ENCODE measurements at regions not wholly inside any gene's neighbourhood (a gene's known extent, or its start where the extent isn't known, plus 50 kb on each side); places are given as distances from the start of the nearest gene placed in this dataset.

DNA sequence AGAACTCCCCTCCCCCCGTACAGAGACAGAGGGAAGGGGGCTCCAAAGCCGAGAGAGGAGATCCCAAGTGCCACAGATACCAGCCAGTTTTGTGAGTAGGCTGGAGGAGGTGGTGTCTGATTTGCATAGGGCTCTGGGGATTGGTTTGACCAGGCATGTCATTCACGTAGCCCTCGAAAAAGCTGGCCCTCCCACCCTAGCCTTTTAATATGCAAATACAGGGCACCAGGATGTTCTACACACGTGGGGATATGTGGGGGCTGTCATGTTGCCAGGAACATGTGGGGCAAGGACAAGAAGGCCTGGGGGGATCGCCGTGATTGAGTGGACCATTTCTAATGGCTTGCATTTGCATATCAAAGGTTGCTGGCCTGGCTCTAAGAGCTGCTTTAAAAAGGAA lies 272.9 kb downstream of the PPP1R2C start:
- DNase-seq: no peak

- DNase-seq: no peak
Observed at GRCh38 chrX:42499620-42500019, 278.3 kb downstream of the PPP1R2C start.

DNA sequence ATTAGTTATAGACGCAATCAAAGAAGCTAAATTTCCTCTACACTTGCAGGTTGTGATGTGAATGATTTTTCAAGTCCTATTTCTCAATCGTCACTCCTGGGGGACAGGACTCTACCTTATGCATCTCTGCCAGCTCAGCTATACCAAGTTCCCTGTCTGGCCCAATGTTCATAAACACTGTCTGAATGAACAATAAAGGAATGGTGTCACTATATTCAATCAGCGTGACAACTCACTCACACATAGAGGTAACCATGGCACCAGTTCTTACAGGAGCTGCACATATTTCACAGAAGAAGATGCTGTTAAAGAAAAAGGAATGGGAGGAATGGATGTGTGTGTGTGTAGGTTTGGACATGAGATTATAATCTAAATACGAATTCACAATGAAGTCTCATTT lies 280.6 kb downstream of the PPP1R2C start:
- DNase-seq: no peak

DNA sequence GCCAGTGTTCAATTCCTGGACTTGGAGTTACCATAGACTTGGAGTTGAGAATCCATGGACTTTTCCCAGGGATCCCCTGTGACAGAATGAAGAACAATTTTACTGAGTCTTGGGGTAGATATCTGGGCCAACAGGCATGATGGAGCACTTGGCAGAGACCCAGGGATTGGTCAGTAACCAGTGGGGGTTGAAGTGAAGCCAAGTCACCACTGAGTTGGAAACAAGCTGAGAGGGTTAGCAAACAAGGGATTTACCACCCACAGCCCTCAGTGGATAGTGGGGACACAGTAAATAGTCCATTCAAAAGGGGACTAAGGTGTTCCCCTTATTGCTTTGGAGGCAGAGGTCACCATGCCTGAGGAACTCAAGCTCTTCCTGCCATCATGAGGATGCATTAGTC lies 281.7 kb downstream of the PPP1R2C start:
- no peak for DNase-seq

GRCh38 chrX:42495139-42495538 lies 282.8 kb downstream of the PPP1R2C start:
- no peak for DNase-seq

GRCh38 chrX:42491137-42491907 lies 286.6 kb downstream of the PPP1R2C start:
- no peak for DNase-seq

DNA sequence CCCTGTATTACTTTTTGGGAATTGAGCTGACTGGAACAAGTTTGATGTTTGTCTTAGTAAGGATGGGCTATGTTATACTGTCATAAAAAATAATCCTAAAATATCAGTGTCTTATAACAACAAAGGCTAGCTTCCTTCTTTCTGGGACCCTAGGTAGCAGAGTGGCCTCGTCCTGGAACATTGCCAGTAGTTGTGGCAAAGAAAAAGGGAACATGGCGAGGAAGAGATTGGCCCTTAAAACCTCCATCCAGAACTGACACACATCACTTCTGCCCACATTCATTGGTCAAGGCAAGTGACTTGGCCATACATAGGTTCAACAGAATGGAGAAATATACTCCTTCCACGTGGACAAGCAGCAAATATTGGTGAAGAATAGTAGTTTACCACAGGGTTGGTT lies 287.9 kb downstream of the PPP1R2C start:
- DNase-seq: no peak

GRCh38 chrX:42485601-42486000 lies 292.4 kb downstream of the PPP1R2C start:
- DNase-seq: no peak

GRCh38 chrX:42484233-42484632 lies 293.7 kb downstream of the PPP1R2C start:
- DNase-seq: no peak

DNA sequence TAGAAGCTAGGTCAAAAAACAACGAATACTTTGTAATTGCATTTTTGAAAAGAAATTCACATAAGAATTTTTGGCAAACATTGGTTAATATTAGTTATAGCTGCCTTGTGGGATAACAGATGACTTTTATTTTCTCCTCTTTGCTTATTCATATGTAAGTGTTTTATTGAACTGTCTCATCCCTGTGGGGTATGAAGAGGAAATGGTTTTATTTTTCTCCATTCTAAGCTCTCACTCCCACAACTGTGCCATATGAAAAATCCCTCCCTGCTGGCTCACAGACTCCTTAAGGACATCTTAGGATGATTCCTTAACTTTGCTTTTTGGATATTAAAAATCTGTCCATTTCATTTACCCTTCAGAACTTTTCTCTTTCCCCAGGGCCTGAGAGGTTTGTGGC lies 300.6 kb downstream of the PPP1R2C start:
- no peak for DNase-seq

DNA sequence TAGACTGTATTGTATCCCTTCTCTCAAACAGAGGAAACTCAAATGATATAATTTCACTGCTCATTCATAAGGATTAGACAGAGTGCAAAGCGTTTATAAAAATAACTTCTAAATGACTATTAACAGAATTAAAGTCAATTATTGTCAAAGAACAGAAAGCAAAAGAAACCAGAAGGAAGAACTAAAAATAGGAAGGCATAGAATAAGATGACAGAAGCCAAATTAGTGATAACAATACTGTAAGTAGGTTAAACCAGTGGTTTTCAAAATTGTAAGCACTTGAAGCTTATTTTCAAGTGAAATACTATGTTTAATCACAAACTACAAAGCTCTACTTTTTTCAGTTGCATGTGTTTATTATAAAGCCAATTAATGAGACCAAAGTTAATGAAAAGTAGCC lies 305.2 kb downstream of the PPP1R2C start:
- no peak for DNase-seq

GRCh38 chrX:42466332-42467046 lies 311.5 kb downstream of the PPP1R2C start:
- no peak for DNase-seq

- DNase-seq: no peak
Observed at GRCh38 chrX:42465821-42466220, 312.1 kb downstream of the PPP1R2C start.

- no peak for DNase-seq
Observed at GRCh38 chrX:42463706-42464490, 314.1 kb downstream of the PPP1R2C start.

DNA sequence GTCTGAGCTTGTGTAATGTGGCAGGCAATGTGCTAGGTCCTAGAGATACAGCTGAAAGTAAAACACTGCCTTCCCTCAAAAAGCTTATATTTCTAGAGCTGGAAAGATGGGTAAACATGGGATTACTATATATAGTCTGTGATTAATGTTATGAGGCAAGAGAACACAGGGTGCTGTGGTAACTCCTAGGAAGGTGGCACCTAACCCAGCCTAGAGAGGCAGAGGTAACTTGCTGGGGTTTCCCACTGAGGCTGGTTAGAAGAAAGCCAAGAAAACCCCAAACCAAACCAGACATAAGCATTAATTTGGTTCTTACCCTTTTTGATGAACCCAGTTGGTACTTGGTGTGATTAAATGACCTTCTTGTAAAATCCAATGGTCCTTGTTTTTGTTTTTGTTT lies 315.0 kb downstream of the PPP1R2C start:
- no peak for DNase-seq

GRCh38 chrX:42460706-42461105 lies 317.3 kb downstream of the PPP1R2C start:
- no peak for DNase-seq

DNA sequence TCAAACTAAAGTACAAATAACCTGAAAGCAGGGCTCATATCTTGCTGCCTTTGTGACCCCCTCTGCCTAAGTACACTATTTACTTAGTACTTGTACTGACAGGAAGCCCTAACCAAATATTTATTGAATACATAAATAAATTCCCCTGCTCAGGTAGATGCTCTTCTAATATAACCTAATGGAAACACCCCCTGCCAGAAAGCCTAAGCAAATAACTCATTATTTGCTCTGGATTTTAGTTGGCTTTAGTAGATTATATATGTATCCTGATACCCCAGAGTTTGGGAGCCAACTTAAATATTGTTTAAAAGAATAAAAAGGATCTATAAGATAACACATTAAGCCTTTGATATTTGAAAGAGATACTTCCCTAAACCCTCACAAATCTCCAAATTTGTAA lies 318.2 kb downstream of the PPP1R2C start:
- DNase-seq: no peak

GRCh38 chrX:42456176-42456700 lies 321.7 kb downstream of the PPP1R2C start:
- DNase-seq: no peak

GRCh38 chrX:42450228-42450627 lies 327.7 kb downstream of the PPP1R2C start:
- no peak for DNase-seq

GRCh38 chrX:42443267-42443666 lies 334.7 kb downstream of the PPP1R2C start:
- DNase-seq: no peak

GRCh38 chrX:42442745-42443144 lies 335.2 kb downstream of the PPP1R2C start:
- DNase-seq: no peak

- DNase-seq: no peak
Observed at GRCh38 chrX:42437211-42437610, 340.8 kb downstream of the PPP1R2C start.

DNA sequence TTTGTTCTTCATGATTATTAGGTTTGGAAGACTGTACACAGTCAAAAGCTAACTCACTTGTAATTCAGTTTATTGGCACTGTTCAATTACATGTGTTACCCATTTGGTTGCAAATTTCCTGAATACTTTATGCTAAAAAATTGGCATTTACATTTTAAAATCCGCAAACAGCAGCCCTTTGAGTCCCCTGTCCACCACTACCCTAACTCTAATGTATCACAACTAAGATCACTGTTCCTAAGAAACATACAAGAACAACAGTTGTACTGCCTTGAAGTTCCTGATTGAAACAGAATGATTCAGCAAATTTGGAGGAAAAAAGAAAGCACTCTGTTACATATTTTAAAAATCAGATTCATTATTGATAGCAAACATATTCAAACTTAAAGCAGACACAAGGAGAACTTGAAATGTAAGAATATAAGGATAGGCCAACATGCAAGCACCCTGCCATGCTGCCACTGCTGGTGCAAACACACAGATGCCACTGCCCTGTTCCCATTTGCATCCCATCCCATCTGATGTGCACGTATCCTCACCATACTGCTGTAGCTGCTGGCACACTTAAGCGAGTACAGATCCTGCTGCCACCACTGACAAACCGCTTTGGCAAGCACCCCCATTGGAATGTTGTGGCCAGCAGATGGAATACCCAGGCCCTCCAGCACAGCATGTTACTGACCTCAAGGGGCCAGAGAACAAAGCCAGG lies 343.4 kb downstream of the PPP1R2C start:
- no peak for DNase-seq
